ENCODE measurements at regions not wholly inside any gene's neighbourhood (a gene's known extent, or its start where the extent isn't known, plus 50 kb on each side); places are given as distances from the start of the nearest gene placed in this dataset.

- H3K4me3 ChIP-seq (ENCODE audit: low read length): no peak overlapping the region
- no peaks in the 10 kb centered on the region for H3K4me1 ChIP-seq (ENCODE audit: control insufficient read depth, low read depth, low read length)
Observed at GRCh38 chr2:19829672-19830071, 72.1 kb downstream of the TTC32 start.

GRCh38 chr2:19826874-19827273, 74.9 kb downstream of the TTC32 start:
- no peaks in the 10 kb centered on the region for H3K9me3 ChIP-seq (ENCODE audit: control insufficient read depth, low read depth, low read length)
- H3K4me3 ChIP-seq (ENCODE audit: low read length): no peak overlapping the region
- H3K4me1 ChIP-seq (ENCODE audit: control insufficient read depth, low read depth, low read length): no peaks in the 10 kb centered on the region

More at GRCh38 chr2:19829672-19830071, 72.1 kb downstream of the TTC32 start:
- Histone ChIP-seq H3K36me3 (ENCODE audit: control insufficient read depth, low read depth, low read length) (no peaks in the 10 kb centered on the region), H3K27ac (ENCODE audit: low read length) (no peak overlapping the region), H3K9ac (ENCODE audit: low read length) (no peak overlapping the region), H3K27me3 (ENCODE audit: control insufficient read depth, insufficient read depth, low read length) (no peaks in the 10 kb centered on the region), H3K9me3 (ENCODE audit: control insufficient read depth, low read depth, low read length) (no peaks in the 10 kb centered on the region)

GRCh38 chr2:19823507-19823906, 78.3 kb downstream of the TTC32 start:
- Histone ChIP-seq H3K36me3 (ENCODE audit: control insufficient read depth, low read depth, low read length) (no peaks in the 10 kb centered on the region), H3K27me3 (ENCODE audit: control insufficient read depth, insufficient read depth, low read length) (no peaks in the 10 kb centered on the region), H3K4me3 (ENCODE audit: low read length) (no peak overlapping the region), H3K9ac (ENCODE audit: low read length) (no peak overlapping the region), H3K9me3 (ENCODE audit: control insufficient read depth, low read depth, low read length) (no peaks in the 10 kb centered on the region), H3K4me1 (ENCODE audit: control insufficient read depth, low read depth, low read length) (no peaks in the 10 kb centered on the region), H3K27ac (ENCODE audit: low read length) (no peak overlapping the region)

More at GRCh38 chr2:19826874-19827273, 74.9 kb downstream of the TTC32 start:
- H3K27me3 ChIP-seq (ENCODE audit: control insufficient read depth, insufficient read depth, low read length): no peaks in the 10 kb centered on the region
- no peak overlapping the region for H3K9ac ChIP-seq (ENCODE audit: low read length)
- no peaks in the 10 kb centered on the region for H3K36me3 ChIP-seq (ENCODE audit: control insufficient read depth, low read depth, low read length)
- H3K27ac ChIP-seq (ENCODE audit: low read length): no peak overlapping the region

GRCh38 chr2:19819097-19820065, 82.4 kb downstream of the TTC32 start:
- Histone ChIP-seq H3K27me3 (ENCODE audit: control insufficient read depth, insufficient read depth, low read length) (no peaks in the 10 kb centered on the region), H3K9ac (ENCODE audit: low read length) (no peak overlapping the region), H3K4me3 (ENCODE audit: low read length) (no peak overlapping the region), H3K27ac (ENCODE audit: low read length) (no peak overlapping the region), H3K4me1 (ENCODE audit: control insufficient read depth, low read depth, low read length) (no peaks in the 10 kb centered on the region), H3K9me3 (ENCODE audit: control insufficient read depth, low read depth, low read length) (no peaks in the 10 kb centered on the region), H3K36me3 (ENCODE audit: control insufficient read depth, low read depth, low read length) (no peaks in the 10 kb centered on the region)

- H3K4me3 ChIP-seq (ENCODE audit: low read length): no peak overlapping the region
- no peak overlapping the region for H3K9ac ChIP-seq (ENCODE audit: low read length)
- no peak overlapping the region for H3K27ac ChIP-seq (ENCODE audit: low read length)
- H3K9me3 ChIP-seq (ENCODE audit: control insufficient read depth, low read depth, low read length): no peaks in the 10 kb centered on the region
- H3K36me3 ChIP-seq (ENCODE audit: control insufficient read depth, low read depth, low read length): no peaks in the 10 kb centered on the region
- no peaks in the 10 kb centered on the region for H3K4me1 ChIP-seq (ENCODE audit: control insufficient read depth, low read depth, low read length)
- H3K27me3 ChIP-seq (ENCODE audit: control insufficient read depth, insufficient read depth, low read length): no peaks in the 10 kb centered on the region
Observed at GRCh38 chr2:19818543-19818942, 83.2 kb downstream of the TTC32 start.

- Histone ChIP-seq H3K9me3 (ENCODE audit: control insufficient read depth, low read depth, low read length) (no peaks in the 10 kb centered on the region), H3K36me3 (ENCODE audit: control insufficient read depth, low read depth, low read length) (no peaks in the 10 kb centered on the region), H3K27ac (ENCODE audit: low read length) (no peak overlapping the region), H3K9ac (ENCODE audit: low read length) (no peak overlapping the region), H3K27me3 (ENCODE audit: control insufficient read depth, insufficient read depth, low read length) (no peaks in the 10 kb centered on the region), H3K4me1 (ENCODE audit: control insufficient read depth, low read depth, low read length) (no peaks in the 10 kb centered on the region), H3K4me3 (ENCODE audit: low read length) (no peak overlapping the region)
Observed at GRCh38 chr2:19818039-19818438, 83.7 kb downstream of the TTC32 start.

- H3K9ac ChIP-seq (ENCODE audit: low read length): no peak overlapping the region
- H3K4me3 ChIP-seq (ENCODE audit: low read length): no peak overlapping the region
- no peaks in the 10 kb centered on the region for H3K4me1 ChIP-seq (ENCODE audit: control insufficient read depth, low read depth, low read length)
- H3K27me3 ChIP-seq (ENCODE audit: control insufficient read depth, insufficient read depth, low read length): no peaks in the 10 kb centered on the region
- H3K9me3 ChIP-seq (ENCODE audit: control insufficient read depth, low read depth, low read length): no peaks in the 10 kb centered on the region
- no peaks in the 10 kb centered on the region for H3K36me3 ChIP-seq (ENCODE audit: control insufficient read depth, low read depth, low read length)
- H3K27ac ChIP-seq (ENCODE audit: low read length): no peak overlapping the region
Observed at GRCh38 chr2:19815746-19816145, 86.0 kb downstream of the TTC32 start.

- no peak overlapping the region for H3K4me3 ChIP-seq (ENCODE audit: low read length)
- no peaks in the 10 kb centered on the region for H3K4me1 ChIP-seq (ENCODE audit: control insufficient read depth, low read depth, low read length)
- H3K27ac ChIP-seq (ENCODE audit: low read length): no peak overlapping the region
- H3K9ac ChIP-seq (ENCODE audit: low read length): no peak overlapping the region
- H3K27me3 ChIP-seq (ENCODE audit: control insufficient read depth, insufficient read depth, low read length): no peaks in the 10 kb centered on the region
- H3K9me3 ChIP-seq (ENCODE audit: control insufficient read depth, low read depth, low read length): no peaks in the 10 kb centered on the region
- no peaks in the 10 kb centered on the region for H3K36me3 ChIP-seq (ENCODE audit: control insufficient read depth, low read depth, low read length)
Observed at GRCh38 chr2:19812166-19812565, 89.6 kb downstream of the TTC32 start.

GRCh38 chr2:19811186-19811585, 90.6 kb downstream of the TTC32 start:
- Histone ChIP-seq H3K36me3 (ENCODE audit: control insufficient read depth, low read depth, low read length) (no peaks in the 10 kb centered on the region), H3K9me3 (ENCODE audit: control insufficient read depth, low read depth, low read length) (no peaks in the 10 kb centered on the region), H3K4me3 (ENCODE audit: low read length) (no peak overlapping the region), H3K4me1 (ENCODE audit: control insufficient read depth, low read depth, low read length) (no peaks in the 10 kb centered on the region), H3K9ac (ENCODE audit: low read length) (no peak overlapping the region), H3K27ac (ENCODE audit: low read length) (no peak overlapping the region), H3K27me3 (ENCODE audit: control insufficient read depth, insufficient read depth, low read length) (no peaks in the 10 kb centered on the region)

GRCh38 chr2:19810637-19811036, 91.1 kb downstream of the TTC32 start:
- H3K4me3 ChIP-seq (ENCODE audit: low read length): no peak overlapping the region
- H3K36me3 ChIP-seq (ENCODE audit: control insufficient read depth, low read depth, low read length): no peaks in the 10 kb centered on the region
- H3K4me1 ChIP-seq (ENCODE audit: control insufficient read depth, low read depth, low read length): no peaks in the 10 kb centered on the region
- H3K9me3 ChIP-seq (ENCODE audit: control insufficient read depth, low read depth, low read length): no peaks in the 10 kb centered on the region
- H3K27me3 ChIP-seq (ENCODE audit: control insufficient read depth, insufficient read depth, low read length): no peaks in the 10 kb centered on the region
- H3K27ac ChIP-seq (ENCODE audit: low read length): no peak overlapping the region
- no peak overlapping the region for H3K9ac ChIP-seq (ENCODE audit: low read length)

GRCh38 chr2:19810148-19810547, 91.6 kb downstream of the TTC32 start:
- Histone ChIP-seq H3K27me3 (ENCODE audit: control insufficient read depth, insufficient read depth, low read length) (no peaks in the 10 kb centered on the region), H3K4me3 (ENCODE audit: low read length) (no peak overlapping the region), H3K4me1 (ENCODE audit: control insufficient read depth, low read depth, low read length) (no peaks in the 10 kb centered on the region), H3K9me3 (ENCODE audit: control insufficient read depth, low read depth, low read length) (no peaks in the 10 kb centered on the region), H3K9ac (ENCODE audit: low read length) (no peak overlapping the region), H3K36me3 (ENCODE audit: control insufficient read depth, low read depth, low read length) (no peaks in the 10 kb centered on the region), H3K27ac (ENCODE audit: low read length) (no peak overlapping the region)

GRCh38 chr2:19809206-19809605, 92.6 kb downstream of the TTC32 start:
- no peak overlapping the region for H3K4me3 ChIP-seq (ENCODE audit: low read length)
- H3K27me3 ChIP-seq (ENCODE audit: control insufficient read depth, insufficient read depth, low read length): no peaks in the 10 kb centered on the region
- no peak overlapping the region for H3K27ac ChIP-seq (ENCODE audit: low read length)
- H3K4me1 ChIP-seq (ENCODE audit: control insufficient read depth, low read depth, low read length): no peaks in the 10 kb centered on the region
- H3K9ac ChIP-seq (ENCODE audit: low read length): no peak overlapping the region
- no peaks in the 10 kb centered on the region for H3K9me3 ChIP-seq (ENCODE audit: control insufficient read depth, low read depth, low read length)
- H3K36me3 ChIP-seq (ENCODE audit: control insufficient read depth, low read depth, low read length): no peaks in the 10 kb centered on the region

Measured in iPS-18a (cell line).